HG03095 (cell line): ENCODE measurements at regions not wholly inside any gene's neighbourhood (a gene's known extent, or its start where the extent isn't known, plus 50 kb on each side); places are given as distances from the start of the nearest gene placed in this dataset.

Experiments used
- ATAC-seq: cut with Tn5 transposase; IDR thresholded peaks from one replicate; pipeline ENCODE4 v1.9.1; 2021; ENCODE audit warnings: moderate library complexity; ENCODE audit not compliant: unreplicated experiment

- no peak for ATAC-seq
These were observed 230.2 kb upstream of the B3GAT1 start for GRCh38 chr11:134642206-134642605.

GRCh38 chr11:134640971-134641968 is 229.2 kb upstream of the B3GAT1 start:
- ATAC-seq: no peak

GRCh38 chr11:134640536-134640935 is 228.5 kb upstream of the B3GAT1 start:
- no peak for ATAC-seq

GRCh38 chr11:134639586-134640330 is 227.7 kb upstream of the B3GAT1 start:
- no peak for ATAC-seq

GRCh38 chr11:134638796-134639430 is 226.9 kb upstream of the B3GAT1 start:
- no peak for ATAC-seq

GRCh38 chr11:134637091-134638015 is 225.3 kb upstream of the B3GAT1 start:
- ATAC-seq: no peak

GRCh38 chr11:134636071-134636470 is 224.0 kb upstream of the B3GAT1 start:
- no peak for ATAC-seq

- no peak for ATAC-seq
These were observed 223.1 kb upstream of the B3GAT1 start for GRCh38 chr11:134634897-134635831.

GRCh38 chr11:134633276-134633675 is 221.2 kb upstream of the B3GAT1 start:
- no peak for ATAC-seq

GRCh38 chr11:134632347-134633119 is 220.5 kb upstream of the B3GAT1 start:
- no peak for ATAC-seq

GRCh38 chr11:134630861-134631260 is 218.8 kb upstream of the B3GAT1 start:
- ATAC-seq: no peak

- ATAC-seq: no peak
These were observed 216.4 kb upstream of the B3GAT1 start for GRCh38 chr11:134628426-134628825.

GRCh38 chr11:134626032-134626431 is 214.0 kb upstream of the B3GAT1 start:
- no peak for ATAC-seq

- ATAC-seq: no peak
These were observed 213.6 kb upstream of the B3GAT1 start for GRCh38 chr11:134625631-134626030.

- no peak for ATAC-seq
These were observed 213.1 kb upstream of the B3GAT1 start for GRCh38 chr11:134625151-134625550.

- no peak for ATAC-seq
These were observed 212.3 kb upstream of the B3GAT1 start for GRCh38 chr11:134624166-134624920.

GRCh38 chr11:134623711-134624110 is 211.7 kb upstream of the B3GAT1 start:
- ATAC-seq: no peak

- no peak for ATAC-seq
These were observed 210.4 kb upstream of the B3GAT1 start for GRCh38 chr11:134622458-134622857.
